HG02870 (cell line): ENCODE measurements at regions not wholly inside any gene's neighbourhood (a gene's known extent, or its start where the extent isn't known, plus 50 kb on each side); places are given as distances from the start of the nearest gene placed in this dataset.
"Not testable (repeated sequence)": the region's sequence is repeated elsewhere in the genome, so short reads cannot be mapped to it uniquely, and the experiment has no call there.

Experiments
- ATAC-seq: cut with Tn5 transposase; IDR thresholded peaks from one replicate; pipeline ENCODE4 v1.9.1; 2021; ENCODE audit warnings: mild to moderate bottlenecking, moderate library complexity; ENCODE audit not compliant: unreplicated experiment

- ATAC-seq, result no peak
Measured at GRCh38 chr14:40309124-40309523, 876.9 kb upstream of the FBXO33 start.

DNA sequence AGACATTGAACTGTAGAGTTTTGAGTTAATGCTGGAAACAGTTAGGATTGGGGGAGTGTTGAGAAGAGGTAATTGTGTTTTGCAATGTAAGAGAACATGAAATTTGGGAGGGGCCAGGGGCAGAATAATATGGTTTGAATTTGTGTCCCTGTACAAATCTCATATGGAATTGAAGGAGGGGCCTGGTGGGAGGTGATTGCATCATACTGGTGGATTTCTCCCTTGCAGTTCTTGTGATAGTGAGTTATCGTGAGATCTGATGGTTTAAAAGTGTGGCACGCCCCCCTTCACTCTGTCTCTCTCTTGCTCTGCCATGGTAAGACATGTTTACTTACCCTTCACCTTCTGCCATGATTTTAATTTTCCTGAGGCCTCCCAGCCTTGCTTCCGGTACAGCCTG lies 876.0 kb upstream of the FBXO33 start:
- no peak for ATAC-seq

DNA sequence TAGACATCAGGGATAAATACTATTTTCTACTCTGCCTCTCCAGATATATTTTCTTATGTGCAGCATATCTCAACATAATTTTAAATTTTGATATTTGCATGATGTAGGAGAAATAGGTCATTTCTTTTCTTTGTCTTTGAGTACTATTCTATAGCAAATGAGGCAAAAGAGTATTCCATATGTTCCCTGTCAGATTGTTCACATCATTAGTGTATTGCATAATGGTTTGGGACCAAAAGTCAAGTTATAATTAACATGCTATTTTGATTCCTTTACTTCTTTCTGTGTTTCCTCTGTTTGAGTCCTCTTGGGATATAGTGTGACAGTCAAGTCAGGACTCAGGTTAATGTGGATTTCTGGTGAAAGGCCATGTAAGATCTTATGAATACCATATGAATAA lies 864.6 kb upstream of the FBXO33 start:
- ATAC-seq, result no peak

GRCh38 chr14:40292664-40293063 lies 860.4 kb upstream of the FBXO33 start:
- ATAC-seq, result no peak

GRCh38 chr14:40282196-40282595 lies 850.0 kb upstream of the FBXO33 start:
- ATAC-seq, result no peak

DNA sequence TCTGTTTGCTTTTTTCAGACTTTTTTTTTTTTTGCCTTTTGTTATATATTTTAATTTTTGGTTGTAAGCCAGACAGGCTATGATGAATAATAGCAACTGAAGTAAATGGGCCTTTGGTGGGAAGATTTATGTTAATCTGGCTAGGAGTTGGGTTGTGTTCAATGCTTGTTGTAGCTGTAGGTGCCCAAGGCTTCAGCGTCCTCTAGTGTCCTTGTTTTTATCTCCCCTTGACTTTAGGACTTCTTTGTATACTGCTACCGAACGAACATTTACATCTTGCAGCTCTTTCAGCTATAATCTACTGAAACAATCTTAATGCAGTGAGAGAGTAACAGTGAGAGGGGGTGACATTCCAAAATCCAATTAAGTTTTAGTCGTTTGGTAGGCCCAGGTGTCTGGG lies 848.4 kb upstream of the FBXO33 start:
- no peak for ATAC-seq

DNA sequence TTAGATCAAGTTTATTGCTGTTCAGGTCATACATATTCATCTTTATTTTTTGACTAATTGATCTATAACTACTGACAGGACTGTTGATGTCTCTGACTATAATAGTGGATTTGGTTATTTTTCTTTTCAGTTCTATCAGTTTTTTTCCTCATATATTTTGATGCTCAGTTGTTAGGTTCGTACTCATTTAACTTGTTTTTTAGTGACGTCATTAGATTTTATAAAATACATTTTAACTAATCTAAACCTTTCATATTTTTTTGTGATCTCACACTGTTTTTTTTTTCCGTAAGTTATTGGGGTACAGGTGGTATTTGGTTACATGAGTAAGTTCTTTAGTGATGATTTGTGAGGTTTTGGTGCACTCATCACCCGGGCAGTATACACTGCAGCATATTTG lies 841.2 kb upstream of the FBXO33 start:
- ATAC-seq, result no peak

GRCh38 chr14:40271480-40271879 lies 839.2 kb upstream of the FBXO33 start:
- no peak for ATAC-seq

GRCh38 chr14:40269436-40269835 lies 837.2 kb upstream of the FBXO33 start:
- no peak for ATAC-seq

DNA sequence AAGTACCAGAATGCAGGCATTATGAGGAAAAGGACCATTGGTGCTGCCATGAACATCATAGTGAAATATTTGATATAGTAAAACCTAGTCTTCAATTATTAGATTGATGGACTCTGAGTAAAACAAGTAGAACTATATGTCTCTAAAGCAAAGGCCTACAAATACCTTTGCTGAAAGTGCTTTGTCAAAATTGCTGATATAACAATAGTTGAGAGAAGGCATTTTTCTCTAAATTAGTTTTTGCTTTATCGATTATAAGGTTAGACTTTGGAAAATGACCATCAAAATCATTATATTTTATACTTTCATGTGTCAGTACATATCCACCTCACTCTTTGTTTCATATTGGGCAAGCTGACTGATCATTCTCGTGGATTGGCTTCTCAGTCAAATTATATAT lies 836.0 kb upstream of the FBXO33 start:
- no peak for ATAC-seq

- no peak for ATAC-seq
Measured at GRCh38 chr14:40265096-40265495, 832.9 kb upstream of the FBXO33 start.

- ATAC-seq, result no peak
Measured at GRCh38 chr14:40252817-40253447, 820.7 kb upstream of the FBXO33 start.

GRCh38 chr14:40248671-40249070 lies 816.4 kb upstream of the FBXO33 start:
- no peak for ATAC-seq

DNA sequence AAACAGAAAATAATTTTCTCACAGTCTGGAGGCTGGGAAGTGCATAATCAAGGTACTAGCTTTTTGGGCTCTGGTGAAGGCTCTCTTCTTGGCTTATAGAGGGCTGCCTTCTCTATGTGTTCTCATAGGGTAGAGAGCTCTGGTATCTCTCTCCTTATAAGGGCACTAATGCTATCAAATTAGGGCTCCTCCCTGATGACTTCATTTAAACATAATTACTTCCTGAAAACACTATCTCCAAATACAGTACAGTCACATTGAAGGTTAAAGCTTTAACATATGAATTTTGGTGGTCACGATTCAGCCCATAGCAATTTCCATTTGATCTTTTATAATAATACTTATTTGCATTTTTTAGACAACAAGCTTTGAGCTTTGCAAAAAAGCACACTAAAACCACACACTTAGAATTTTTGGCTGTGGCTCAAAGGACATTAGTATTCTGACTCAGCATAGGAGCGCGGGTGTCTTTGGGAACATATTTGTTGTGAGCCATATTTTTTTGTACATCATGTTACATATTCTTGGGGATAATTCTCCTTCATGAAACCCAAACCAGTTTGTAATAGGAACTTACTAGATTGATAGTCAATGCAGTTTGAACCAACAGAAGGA lies 808.1 kb upstream of the FBXO33 start:
- no peak for ATAC-seq

- no peak for ATAC-seq
Measured at GRCh38 chr14:40232302-40232701, 800.1 kb upstream of the FBXO33 start.

DNA sequence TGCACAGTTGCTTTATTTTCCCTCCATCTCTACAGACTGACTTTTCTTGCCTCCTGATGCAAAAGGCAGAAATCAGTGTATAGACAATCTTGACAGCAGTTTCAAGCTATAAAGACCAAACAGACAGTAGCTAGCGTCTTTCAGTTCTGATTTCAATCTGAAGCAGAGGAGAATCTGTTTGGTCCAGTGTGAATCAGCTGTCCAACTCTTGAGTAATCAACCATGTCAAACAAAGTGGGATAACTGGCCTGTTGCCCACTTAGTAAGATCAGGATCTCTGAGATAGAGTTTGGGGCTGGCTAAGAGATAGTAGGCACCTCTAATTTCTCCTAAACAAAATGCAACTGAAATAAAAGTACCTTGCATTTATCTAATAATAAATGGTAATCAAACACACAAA lies 797.4 kb upstream of the FBXO33 start:
- no peak for ATAC-seq

- no peak for ATAC-seq
Measured at GRCh38 chr14:40222996-40223395, 790.8 kb upstream of the FBXO33 start.

DNA sequence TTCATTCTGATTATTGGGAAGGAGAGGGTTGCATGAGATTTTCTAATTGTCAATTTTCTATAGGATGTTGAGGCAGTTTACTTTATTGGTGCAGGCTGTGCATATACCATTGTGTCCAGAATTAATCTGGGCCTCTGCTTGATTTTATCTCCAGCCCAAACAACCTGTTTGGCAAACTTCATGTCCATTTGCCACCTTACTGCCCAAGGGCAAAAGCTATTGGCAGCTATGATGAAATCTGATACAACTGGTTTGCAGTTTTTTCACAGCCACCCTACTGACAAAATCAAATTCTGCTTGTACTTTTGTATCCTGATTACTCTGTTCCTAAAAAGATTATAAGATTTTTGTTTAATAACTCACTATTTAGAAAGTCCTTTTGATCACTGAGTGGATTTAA lies 789.2 kb upstream of the FBXO33 start:
- ATAC-seq, result no peak

DNA sequence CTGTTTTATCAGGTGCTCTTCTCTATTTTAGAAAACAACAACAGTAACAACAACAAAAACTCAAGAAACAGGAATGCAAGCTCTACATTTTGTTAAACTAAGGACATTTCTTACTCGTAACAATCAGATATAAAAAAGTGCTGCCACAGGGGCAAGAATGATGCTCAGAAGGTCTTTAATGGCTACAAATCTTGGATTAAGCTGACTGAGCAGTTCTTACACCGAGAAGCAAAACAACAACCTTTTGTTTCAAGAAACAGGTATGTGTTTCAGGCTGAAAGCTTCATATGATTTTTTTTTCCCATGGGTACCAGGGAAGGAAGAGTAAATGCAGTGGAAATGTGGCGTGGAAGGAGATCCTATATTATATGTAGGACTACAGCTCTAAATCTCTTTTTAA lies 786.8 kb upstream of the FBXO33 start:
- no peak for ATAC-seq

DNA sequence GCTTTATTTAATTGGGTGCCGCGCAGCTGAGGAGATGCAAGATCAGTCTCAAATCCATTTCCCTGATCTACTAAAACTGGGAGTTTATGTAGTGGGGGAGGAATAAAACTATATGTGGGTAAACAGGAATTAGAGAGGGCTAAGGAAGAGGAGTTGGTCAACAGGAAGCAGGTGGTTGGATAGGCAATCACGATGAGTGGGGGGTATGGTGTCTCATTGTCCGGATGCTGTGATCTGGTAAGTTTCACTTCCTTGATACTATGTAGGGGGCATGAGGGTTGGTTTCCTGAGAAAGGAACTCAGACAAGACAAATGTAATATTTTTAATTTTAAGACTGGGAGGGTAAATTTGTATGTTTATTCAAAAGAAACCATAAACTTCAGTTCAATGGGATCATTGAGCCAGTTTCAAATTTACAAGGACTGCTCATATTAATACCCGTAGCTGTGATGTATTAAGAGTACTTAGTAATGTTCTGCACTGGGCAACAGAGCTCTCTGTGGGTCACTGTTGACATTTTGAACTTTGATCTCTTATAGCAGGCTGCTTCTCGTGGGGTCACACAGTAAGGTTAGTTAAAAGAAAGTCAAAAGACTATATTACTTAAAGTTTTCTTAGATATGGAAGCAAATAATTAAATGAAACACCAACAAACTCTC lies 786.2 kb upstream of the FBXO33 start:
- ATAC-seq, result no peak

DNA sequence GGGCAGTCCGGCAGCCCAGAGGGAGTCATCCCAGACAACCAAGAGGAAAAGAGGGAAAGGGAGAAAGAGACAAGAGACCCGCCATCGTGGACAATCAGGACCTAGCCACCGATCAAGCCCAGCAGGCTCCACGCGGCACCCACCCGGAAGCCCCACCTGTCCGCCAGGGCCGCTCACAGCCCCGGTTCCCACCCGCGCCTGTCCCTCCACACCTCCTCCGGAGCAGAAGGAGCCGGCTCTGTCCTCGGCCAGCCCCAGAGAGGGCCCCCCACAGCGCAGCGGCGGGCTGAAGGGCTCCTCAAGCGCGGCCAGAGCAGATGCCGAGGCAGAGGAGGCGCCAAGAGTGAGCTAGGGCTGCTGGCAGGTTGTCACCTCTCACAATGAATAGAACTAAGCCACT lies 784.7 kb upstream of the FBXO33 start:
- no peak for ATAC-seq

- not testable (repeated sequence) for ATAC-seq
Measured at GRCh38 chr14:40216408-40216807, 784.2 kb upstream of the FBXO33 start.

GRCh38 chr14:40213701-40214100 lies 781.5 kb upstream of the FBXO33 start:
- ATAC-seq, result no peak
